GM13977 (cell line): ENCODE measurements at regions not wholly inside any gene's neighbourhood (a gene's known extent, or its start where the extent isn't known, plus 50 kb on each side); places are given as distances from the start of the nearest gene placed in this dataset.

Source experiments
- DNase-seq: peaks from one replicate; pipeline ENCODE4 v3.0.0; 2012; ENCODE audit warnings: low spot score
- CTCF ChIP-seq: IDR thresholded peaks from 2 replicates; pipeline ENCODE4 v1.5.1; 2012; ENCODE audit warnings: mild to moderate bottlenecking, control low read depth; ENCODE audit not compliant: insufficient read depth; ENCODE audit errors: extremely low read depth, missing control alignments
- in situ Hi-C: fragments of 300-500 bp; cut with MboI; formaldehyde crosslinking; loops from one replicate; pipeline ENCODE4 v1.12.0; 2022; ENCODE audit warnings: low sequenced_read_pairs, low pct_unique_long_range_greater_than_20kb, mixed read lengths, inconsistent platforms; ENCODE audit not compliant: unreplicated experiment

- no peak for DNase-seq
- TF ChIP-seq CTCF, result no peak
- in situ Hi-C loops, result no loop called here
These were observed 188.1 kb upstream of the PLET1 start for GRCh38 chr11:112448806-112449205.

GRCh38 chr11:112451250-112451649, 190.6 kb upstream of the PLET1 start:
- no peak for TF ChIP-seq CTCF
- no peak for DNase-seq
- in situ Hi-C loops, result no loop called here

- DNase-seq, result peak; percentile 40
- peak; percentile 49 for TF ChIP-seq CTCF
These were observed 193.2 kb upstream of the PLET1 start for GRCh38 chr11:112453601-112454577.

GRCh38 chr11:112454841-112455240, 194.2 kb upstream of the PLET1 start:
- no peak for TF ChIP-seq CTCF
- in situ Hi-C loops, result no loop called here
- DNase-seq, result no peak

More at GRCh38 chr11:112453601-112454577, 193.2 kb upstream of the PLET1 start:
- in situ Hi-C loops, result no loop called here

DNA sequence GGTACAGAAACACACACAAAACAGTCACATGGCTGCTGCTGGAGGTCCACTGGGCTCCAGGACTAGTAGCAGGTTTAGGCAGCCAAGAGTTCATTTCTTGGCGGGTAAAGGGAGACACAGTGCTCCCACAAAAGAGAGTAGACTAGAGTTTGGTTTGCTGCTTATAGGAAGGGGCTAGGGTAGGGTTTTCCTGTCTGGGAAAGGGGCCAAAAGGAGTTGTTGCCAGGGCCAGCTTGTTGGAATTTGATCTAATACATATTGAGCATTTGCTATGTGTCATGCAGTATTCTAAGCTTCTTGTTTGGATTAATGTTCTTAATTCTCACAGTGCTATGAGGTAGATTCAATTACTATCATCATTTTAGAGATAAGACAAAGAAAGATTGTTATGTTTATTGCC, 195.1 kb upstream of the PLET1 start:
- DNase-seq, result no peak
- no peak for TF ChIP-seq CTCF
- in situ Hi-C loops, result no loop called here

GRCh38 chr11:112457532-112457931, 196.9 kb upstream of the PLET1 start:
- no peak for TF ChIP-seq CTCF
- in situ Hi-C loops, result no loop called here
- DNase-seq, result no peak
